Trophoblast cell (in vitro differentiated cells and primary cell): ENCODE measurements at regions not wholly inside any gene's neighbourhood (a gene's known extent, or its start where the extent isn't known, plus 50 kb on each side); places are given as distances from the start of the nearest gene placed in this dataset.
A peak's percentile ranks its signal among the peaks of the same experiment; 100 is the strongest.
"Not testable (repeated sequence)": the region's sequence is repeated elsewhere in the genome, so short reads cannot be mapped to it uniquely, and the experiment has no call there.

Experiments
- DNase-seq, 2 donors: peaks; one replicate each; pipeline ENCODE4 v3.0.0-alpha.2; 2016
- H2AFZ ChIP-seq: 2 replicates; pipeline ENCODE4 v1.6.1; 2013; ENCODE audit warnings: low read length, moderate library complexity, mild to moderate bottlenecking; ENCODE audit not compliant: insufficient read depth, poor library complexity
- H2AK5ac ChIP-seq: 2 replicates; pipeline ENCODE4 v1.6.1; 2013; ENCODE audit warnings: mild to moderate bottlenecking, low read length
- H2BK120ac ChIP-seq: 2 replicates; pipeline ENCODE4 v1.6.1; 2013; ENCODE audit warnings: low read length, mild to moderate bottlenecking, moderate library complexity; ENCODE audit not compliant: insufficient read depth, poor library complexity
- H2BK12ac ChIP-seq: 2 replicates; pipeline ENCODE4 v1.6.1; 2013; ENCODE audit warnings: mild to moderate bottlenecking, low read length, moderate library complexity
- H2BK5ac ChIP-seq: 2 replicates; pipeline ENCODE4 v1.6.1; 2013; ENCODE audit warnings: low read length, low read depth, moderate library complexity, mild to moderate bottlenecking; ENCODE audit not compliant: poor library complexity
- H3K14ac ChIP-seq: 2 replicates; pipeline ENCODE4 v1.6.1; 2013; ENCODE audit warnings: mild to moderate bottlenecking, low read length
- H3K18ac ChIP-seq: 2 replicates; pipeline ENCODE4 v1.6.1; 2013; ENCODE audit warnings: mild to moderate bottlenecking, low read length
- H3K23ac ChIP-seq: 2 replicates; pipeline ENCODE4 v1.6.1; 2013; ENCODE audit warnings: low read length
- H3K27ac ChIP-seq: 2 replicates; pipeline ENCODE4 v1.5.1; 2013; ENCODE audit warnings: low read depth, mild to moderate bottlenecking, inconsistent platforms, low read length, moderate library complexity
- H3K27me3 ChIP-seq: 2 replicates; pipeline ENCODE4 v1.6.1; 2013; ENCODE audit warnings: inconsistent platforms, mild to moderate bottlenecking, low read length, moderate library complexity; ENCODE audit not compliant: insufficient read depth
- H3K36me3 ChIP-seq, 2 experiments: 1 replicate in 1 of 2; 2 replicates in 1 of 2; pipeline ENCODE4 v1.6.1; 2013; ENCODE audit warnings: low read length in 2 of 2, mild to moderate bottlenecking in 2 of 2, moderate library complexity in 1 of 2; ENCODE audit not compliant: insufficient read depth in 2 of 2, control insufficient read depth in 1 of 2
- H3K4ac ChIP-seq: 2 replicates; pipeline ENCODE4 v1.6.1; 2013; ENCODE audit warnings: low read depth, mild to moderate bottlenecking, low read length, moderate library complexity
- H3K4me1 ChIP-seq, 2 experiments: 1 replicate in 1 of 2; 2 replicates in 1 of 2; pipeline ENCODE4 v1.6.1; 2013; ENCODE audit warnings: low read length in 2 of 2, mild to moderate bottlenecking in 2 of 2, moderate library complexity in 1 of 2; ENCODE audit not compliant: insufficient read depth in 2 of 2, control insufficient read depth in 1 of 2
- H3K4me2 ChIP-seq: 2 replicates; pipeline ENCODE4 v1.6.1; 2013; ENCODE audit warnings: inconsistent platforms, mild to moderate bottlenecking, low read length, moderate library complexity
- H3K4me3 ChIP-seq: 2 replicates; pipeline ENCODE4 v1.5.1; 2013; ENCODE audit warnings: mild to moderate bottlenecking, low read depth, low read length, inconsistent platforms
- H3K79me1 ChIP-seq: one replicate; pipeline ENCODE4 v1.6.1; 2013; ENCODE audit warnings: low read length
- H3K79me2 ChIP-seq: 2 replicates; pipeline ENCODE4 v1.6.1; 2013; ENCODE audit warnings: low read length, mild to moderate bottlenecking; ENCODE audit not compliant: control insufficient read depth, insufficient read depth, poor library complexity
- H3K9ac ChIP-seq: 2 replicates; pipeline ENCODE4 v1.6.1; 2013; ENCODE audit warnings: mild to moderate bottlenecking, low read length
- H3K9me3 ChIP-seq: 2 replicates; pipeline ENCODE4 v1.6.1; 2013; ENCODE audit warnings: low read depth, mild to moderate bottlenecking, control low read depth, inconsistent platforms, low read length; ENCODE audit not compliant: insufficient read depth
- H4K12ac ChIP-seq: 2 replicates; pipeline ENCODE4 v1.6.1; 2013; ENCODE audit warnings: low read depth, mild to moderate bottlenecking, low read length, moderate library complexity
- H4K8ac ChIP-seq: 2 replicates; pipeline ENCODE4 v1.6.1; 2013; ENCODE audit warnings: low read depth, mild to moderate bottlenecking, low read length, moderate library complexity
- H4K91ac ChIP-seq: one replicate; pipeline ENCODE4 v1.6.1; 2013; ENCODE audit warnings: low read depth, mild to moderate bottlenecking, low read length, moderate library complexity
- WGBS: extraction: QIAGEN DNeasy Blood & Tissue Kit; methylation state at CpG from one replicate; pipeline ENCODE4 v1.1.7; 2013; ENCODE audit warnings: missing lambda C conversion rate; ENCODE audit not compliant: insufficient read length, insufficient coverage; ENCODE audit errors: extremely low coverage; 5-methylcytosine and 5-hydroxymethylcytosine counted together

DNA sequence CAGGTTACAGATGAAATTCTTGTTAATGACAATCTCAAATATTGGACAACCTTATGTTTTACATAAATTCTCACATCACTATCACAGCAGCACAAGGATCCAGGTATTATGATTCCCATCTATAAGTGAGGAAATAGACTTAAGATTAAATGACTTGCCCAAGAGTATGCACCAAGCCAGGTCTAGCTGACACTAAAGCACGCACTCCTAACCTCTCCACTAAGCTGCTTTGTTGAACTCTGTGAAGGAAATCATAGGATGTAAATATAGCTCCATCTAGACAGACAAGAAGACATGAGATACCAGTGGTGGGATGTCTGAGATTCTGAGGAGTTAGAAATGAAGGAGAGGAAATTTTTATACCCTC is 87.9 kb downstream of the PHLDA1 start:
- Histone ChIP-seq H3K18ac (no peak overlapping the region), H3K27ac (peak overlapping the region; percentile 78), H2AK5ac (no peak overlapping the region), H4K91ac (no peak overlapping the region), H3K79me1 (peaks cover 6% of the 10 kb centered on the region), H2BK12ac (no peak overlapping the region), H3K9ac (no peak overlapping the region), H2BK120ac (no peak overlapping the region), H3K4me3 (no peak overlapping the region), H3K79me2 (no peaks in the 10 kb centered on the region), H4K8ac (no peak overlapping the region), H3K9me3 (peaks cover 1% of the 10 kb centered on the region), H3K36me3 (no peaks in the 10 kb centered on the region), H3K27me3 (no peaks in the 10 kb centered on the region), H3K4me2 (no peak overlapping the region), H3K4me1 (peaks cover 2 to 9% of the 10 kb centered on the region in 2 experiments), H3K23ac (no peak overlapping the region), H2BK5ac (no peak overlapping the region), H3K4ac (no peak overlapping the region), H3K14ac (no peak overlapping the region), H2AFZ (no peak overlapping the region), H4K12ac (no peak overlapping the region)
- no peak for DNase-seq
- WGBS: no CpG with 5 or more reads among the region's 1 CpG

DNA sequence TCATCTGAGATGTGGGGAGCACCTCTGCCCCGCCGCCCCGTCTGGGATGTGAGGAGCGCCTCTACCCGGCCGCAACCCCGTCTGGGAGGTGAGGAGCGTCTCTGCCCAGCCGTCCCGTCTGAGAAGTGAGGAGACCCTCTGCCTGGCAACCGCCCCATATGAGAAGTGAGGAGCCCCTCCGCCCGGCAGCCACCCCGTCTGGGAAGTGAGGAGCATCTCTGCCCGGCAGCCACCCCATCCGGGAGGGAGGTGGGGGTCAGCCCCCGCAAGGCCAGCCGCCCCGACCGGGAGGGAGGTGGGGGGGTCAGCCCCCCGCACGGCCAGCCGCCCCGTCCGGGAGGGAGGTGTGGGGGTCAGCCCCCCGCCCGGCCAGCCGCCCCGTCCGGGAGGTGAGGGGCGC is 89.9 kb downstream of the PHLDA1 start:
- H3K36me3 ChIP-seq, H4K12ac ChIP-seq, H2BK120ac ChIP-seq, H2AFZ ChIP-seq, H4K8ac ChIP-seq, H2AK5ac ChIP-seq, H3K4me1 ChIP-seq, H3K79me2 ChIP-seq, H3K23ac ChIP-seq, H3K4ac ChIP-seq, H3K14ac ChIP-seq, H3K9me3 ChIP-seq, DNase-seq, H3K27me3 ChIP-seq, H3K9ac ChIP-seq, H2BK12ac ChIP-seq, H3K4me2 ChIP-seq, H3K27ac ChIP-seq, H4K91ac ChIP-seq, H2BK5ac ChIP-seq, H3K79me1 ChIP-seq, H3K18ac ChIP-seq, H3K4me3 ChIP-seq: not testable (repeated sequence)
- no CpG with 5 or more reads among the region's 31 CpGs for WGBS

DNA sequence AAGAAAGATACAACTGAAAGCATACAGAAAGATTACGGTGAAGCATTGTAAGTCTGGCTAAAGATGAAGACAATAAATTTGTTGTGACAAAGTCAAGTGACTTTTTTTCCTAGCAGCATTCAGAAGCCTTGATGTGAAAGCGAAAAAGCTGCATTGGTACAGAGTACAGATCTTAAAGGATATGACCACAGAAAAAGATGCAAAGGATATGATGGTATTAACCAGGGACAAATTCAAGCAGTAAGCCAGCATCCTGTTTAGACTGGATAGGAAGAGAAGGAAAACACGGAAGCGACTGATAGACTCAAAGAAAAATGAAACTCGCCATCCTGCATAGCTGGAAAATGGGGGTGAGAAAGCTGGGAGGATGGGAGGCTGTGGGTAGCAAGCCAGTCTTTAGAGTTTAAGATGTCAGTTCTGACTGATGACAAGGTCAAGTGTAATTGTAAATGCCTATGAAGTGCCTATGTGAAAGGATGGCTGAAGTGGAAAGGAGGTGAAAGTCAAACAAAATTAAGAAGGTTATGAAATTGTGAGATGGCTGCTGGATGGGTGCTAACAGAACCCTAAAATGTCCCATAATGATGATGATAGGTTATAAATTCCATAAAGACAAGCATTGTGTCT is 92.4 kb downstream of the PHLDA1 start:
- no peak overlapping the region for H3K14ac ChIP-seq
- no peak overlapping the region for H3K4me2 ChIP-seq
- H4K91ac ChIP-seq: no peak overlapping the region
- no peak overlapping the region for H3K27ac ChIP-seq
- no peak overlapping the region for H3K23ac ChIP-seq
- H3K4me1 ChIP-seq: no peaks in the 10 kb centered on the region
- no peak overlapping the region for H4K8ac ChIP-seq
- no peaks in the 10 kb centered on the region for H3K36me3 ChIP-seq
- H2AFZ ChIP-seq: no peak overlapping the region
- H3K79me1 ChIP-seq: no peaks in the 10 kb centered on the region
- no peaks in the 10 kb centered on the region for H3K79me2 ChIP-seq
- H2BK120ac ChIP-seq: no peak overlapping the region
- DNase-seq: no peak
- H2BK12ac ChIP-seq: no peak overlapping the region
- H3K4me3 ChIP-seq: no peak overlapping the region
- H3K4ac ChIP-seq: no peak overlapping the region
- H2BK5ac ChIP-seq: no peak overlapping the region
- H3K9me3 ChIP-seq: peaks cover 1% of the 10 kb centered on the region
- H3K18ac ChIP-seq: no peak overlapping the region
- no peak overlapping the region for H2AK5ac ChIP-seq
- H4K12ac ChIP-seq: no peak overlapping the region
- WGBS: no CpG with 5 or more reads among the region's 5 CpGs
- no peak overlapping the region for H3K9ac ChIP-seq
- no peaks in the 10 kb centered on the region for H3K27me3 ChIP-seq

DNA sequence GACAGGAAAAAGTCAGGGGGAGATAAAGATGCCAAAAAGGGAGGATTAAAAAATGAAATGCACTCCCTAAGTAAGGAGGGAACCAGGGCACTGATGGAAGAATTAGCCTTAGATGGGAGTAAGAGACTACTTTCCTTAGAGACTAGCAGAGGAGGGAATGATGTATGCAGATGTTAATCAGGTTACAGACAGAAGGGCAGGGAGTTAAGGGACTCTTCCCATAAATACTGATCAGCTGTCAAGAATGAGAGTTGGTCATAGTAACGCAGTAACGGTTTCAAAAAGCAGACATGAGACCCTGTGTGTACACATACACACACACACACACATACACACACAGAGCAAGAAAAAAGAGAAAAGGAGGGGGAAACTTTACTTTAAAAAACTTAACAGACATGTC is 93.4 kb downstream of the PHLDA1 start:
- Histone ChIP-seq H3K4me2 (no peak overlapping the region), H3K14ac (no peak overlapping the region), H3K4me3 (no peak overlapping the region), H3K27ac (no peak overlapping the region), H4K12ac (no peak overlapping the region), H3K9me3 (peaks cover 1% of the 10 kb centered on the region), H3K4me1 (no peaks in the 10 kb centered on the region), H2BK12ac (no peak overlapping the region), H3K9ac (no peak overlapping the region), H2AK5ac (no peak overlapping the region), H3K36me3 (no peaks in the 10 kb centered on the region), H3K27me3 (no peaks in the 10 kb centered on the region), H3K4ac (no peak overlapping the region), H4K91ac (no peak overlapping the region), H2BK120ac (no peak overlapping the region), H3K79me1 (no peaks in the 10 kb centered on the region), H3K79me2 (no peaks in the 10 kb centered on the region), H4K8ac (no peak overlapping the region), H3K18ac (no peak overlapping the region), H2AFZ (no peak overlapping the region), H2BK5ac (no peak overlapping the region), H3K23ac (no peak overlapping the region)
- no CpG with 5 or more reads among the region's 2 CpGs for WGBS
- no peak for DNase-seq
